Posterior vena cava (tissue), 2 donors: ENCODE measurements at regions not wholly inside any gene's neighbourhood (a gene's known extent, or its start where the extent isn't known, plus 50 kb on each side); places are given as distances from the start of the nearest gene placed in this dataset.
"Not testable (repeated sequence)": the region's sequence is repeated elsewhere in the genome, so short reads cannot be mapped to it uniquely, and the experiment has no call there.

Source experiments
- DNase-seq: peaks from one replicate; pipeline ENCODE4 v3.0.0-alpha.2; 2020; ENCODE audit warnings: low spot score
- intact Hi-C, 2 donors: fragments of 100-400 bp; cut with DNase I; formaldehyde crosslinking; loops; one replicate each; pipeline versions ENCODE4 v1.14.1 to v1.14.2; 2022 to 2023
- donor health status: DM: yes; HTN: yes; CAD: no.
- donor health status: DM: yes; HTN: yes; CAD: no.

GRCh38 chr3:29182828-29183227 is 98.0 kb upstream of the RBMS3 start:
- intact Hi-C loops, DNase-seq: not testable (repeated sequence)

DNA sequence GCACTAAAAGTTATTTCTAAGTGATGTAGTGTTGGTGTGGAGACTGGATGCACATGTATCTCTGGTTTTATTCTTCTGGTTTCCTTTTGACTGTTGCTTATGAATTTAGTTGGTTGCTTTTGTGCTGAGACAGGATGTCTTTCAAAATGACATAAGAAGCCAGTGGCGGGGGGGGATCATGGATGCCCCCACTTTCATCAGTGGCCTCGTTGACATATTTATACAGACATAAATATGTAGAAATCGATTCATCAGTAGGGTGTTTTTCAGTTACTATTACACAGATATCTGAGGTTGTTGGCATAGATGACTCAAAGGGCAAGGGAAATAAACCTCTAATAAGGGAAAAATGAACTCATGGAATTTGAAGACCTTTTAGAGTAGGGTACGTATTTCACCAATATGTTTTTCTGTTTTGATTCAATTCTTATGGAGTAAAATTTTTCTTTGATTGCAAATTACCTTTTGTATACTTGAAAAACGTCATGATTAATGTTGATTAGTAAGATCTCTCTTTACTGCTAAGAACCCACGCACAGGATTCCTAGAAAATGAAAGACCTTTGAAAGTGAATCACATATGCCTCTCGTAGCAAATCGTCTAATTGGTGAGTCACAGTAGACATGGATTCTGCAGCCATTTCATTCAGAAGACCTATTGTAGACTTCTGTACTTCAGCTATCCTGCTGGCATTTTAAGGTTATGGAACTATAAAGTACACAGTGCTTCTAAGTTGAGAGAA is 97.4 kb upstream of the RBMS3 start:
- intact Hi-C loops, result no loop called here
- DNase-seq, result no peak

DNA sequence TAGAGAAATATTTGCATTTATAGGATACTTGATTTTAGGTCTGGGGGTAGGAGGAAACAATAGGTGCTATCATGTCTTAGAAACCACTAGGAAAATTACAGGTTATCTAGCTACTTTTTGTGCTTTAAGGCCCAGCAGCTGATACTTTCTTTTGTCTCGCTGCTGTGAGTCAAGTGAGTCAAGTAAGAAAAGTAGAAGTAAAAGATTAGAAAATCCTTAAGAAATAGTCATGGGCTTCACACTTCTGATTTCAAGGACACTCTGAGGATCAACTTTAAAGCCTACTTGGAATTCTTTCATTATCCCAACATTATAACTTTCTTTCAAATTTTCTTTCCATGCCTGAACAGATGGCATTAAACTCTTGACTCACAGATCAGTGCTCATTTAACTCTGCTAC is 95.2 kb upstream of the RBMS3 start:
- DNase-seq, result no peak
- intact Hi-C loops, result no loop called here

DNA sequence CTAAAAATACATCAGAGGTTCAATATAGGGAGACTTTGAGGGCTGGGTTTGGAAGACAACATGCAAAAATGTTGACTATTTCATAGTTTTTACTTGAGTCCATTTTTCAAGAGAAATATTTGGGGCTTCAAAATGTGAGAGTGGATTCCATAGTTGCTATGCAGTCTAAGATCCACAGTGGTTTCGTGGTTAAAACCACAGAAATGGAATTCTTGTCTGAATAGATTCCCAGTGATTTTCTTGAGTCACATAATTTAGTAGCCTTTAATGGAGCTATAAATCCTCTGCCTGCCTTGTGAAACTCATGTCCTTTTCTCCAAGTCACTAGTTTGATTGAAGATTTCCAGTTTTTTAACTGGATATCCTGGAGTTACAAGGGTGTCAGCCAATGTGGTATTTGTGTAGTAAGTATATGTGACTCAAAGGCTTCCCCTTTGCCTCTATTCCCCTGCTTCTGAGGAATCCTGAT is 94.7 kb upstream of the RBMS3 start:
- no peak for DNase-seq
- intact Hi-C loops, result no loop called here

DNA sequence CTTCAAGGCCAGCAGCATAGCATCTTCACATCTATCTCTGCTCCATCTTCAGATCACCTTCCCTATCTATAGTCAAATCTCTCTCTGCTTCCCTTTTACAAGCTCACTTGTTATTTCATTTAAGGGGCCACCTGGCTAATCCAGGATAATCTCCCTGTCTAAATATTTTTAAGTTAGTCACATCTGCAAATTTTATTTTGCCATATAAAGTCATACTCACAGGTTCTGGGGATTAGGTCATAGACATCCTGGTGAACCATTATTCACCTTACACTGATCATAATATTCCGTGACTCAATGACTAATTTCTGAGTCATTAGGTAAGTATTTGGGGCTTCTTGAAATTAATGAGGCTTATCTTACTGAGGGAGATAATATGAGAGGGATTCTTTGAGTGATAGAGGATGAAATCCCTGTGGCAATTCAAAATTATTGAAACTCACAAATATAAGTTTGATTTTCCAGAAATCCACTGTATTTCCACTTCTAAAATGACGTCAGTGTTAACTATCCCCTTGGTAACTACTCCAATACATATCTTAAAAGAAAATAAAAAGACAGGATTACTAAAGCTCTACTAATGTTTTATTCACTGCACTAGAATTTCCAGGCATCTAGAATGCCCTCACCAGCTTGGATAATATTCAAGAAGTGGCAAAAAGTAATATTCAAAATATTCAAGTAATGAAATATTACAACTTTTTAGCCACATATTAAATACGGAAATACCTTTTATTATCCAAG is 93.7 kb upstream of the RBMS3 start:
- DNase-seq, result no peak
- intact Hi-C loops, result no loop called here

- intact Hi-C loops, result no loop called here
- no peak for DNase-seq
Observed at GRCh38 chr3:29189328-29189727, 91.5 kb upstream of the RBMS3 start.

- intact Hi-C loops, result no loop called here
- no peak for DNase-seq
Observed at GRCh38 chr3:29194139-29194538, 86.7 kb upstream of the RBMS3 start.

- intact Hi-C loops, result no loop called here
- DNase-seq, result no peak
Observed at GRCh38 chr3:29195056-29195455, 85.8 kb upstream of the RBMS3 start.

DNA sequence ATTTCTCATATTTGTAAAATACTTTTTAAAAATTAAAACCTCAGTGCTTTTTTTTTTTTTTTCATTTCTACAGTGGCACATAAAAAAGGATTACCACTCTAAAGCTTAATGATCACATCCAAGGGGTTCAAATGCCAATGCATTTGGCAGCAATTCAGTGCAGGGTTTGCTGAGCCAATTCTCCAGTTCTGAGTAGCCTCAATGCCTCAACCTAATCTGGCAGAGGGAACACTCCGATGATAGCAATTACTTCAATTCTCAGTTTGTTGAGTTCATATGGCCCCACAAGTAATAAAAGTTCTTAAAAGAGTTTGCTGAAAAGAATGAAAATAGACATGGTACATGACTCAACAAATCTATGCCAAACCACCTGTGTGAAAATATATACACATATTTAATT is 79.3 kb upstream of the RBMS3 start:
- intact Hi-C loops, result no loop called here
- DNase-seq, result no peak

- no peak for DNase-seq
- intact Hi-C loops, result no loop called here
Observed at GRCh38 chr3:29202378-29202777, 78.5 kb upstream of the RBMS3 start.

GRCh38 chr3:29203851-29204250 is 77.0 kb upstream of the RBMS3 start:
- intact Hi-C loops, result no loop called here
- DNase-seq, result no peak

DNA sequence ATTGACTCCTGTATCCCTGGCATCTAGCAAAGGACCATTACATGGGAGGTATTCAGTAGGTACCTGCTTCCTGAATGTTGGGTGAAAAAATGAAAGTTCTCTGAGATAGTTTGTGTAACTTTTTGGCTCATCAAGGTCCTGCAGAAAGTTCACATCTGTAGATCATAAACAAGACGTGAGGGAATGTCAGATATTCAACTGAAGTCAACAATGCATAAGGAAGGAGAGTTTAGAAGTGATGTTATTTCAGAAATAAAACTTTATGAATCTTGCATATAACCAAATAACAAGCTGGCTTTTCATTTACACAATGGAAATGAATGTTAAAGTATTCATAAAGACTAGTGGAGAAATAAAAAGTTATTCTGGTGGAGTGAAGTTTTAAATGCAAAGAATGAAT is 73.4 kb upstream of the RBMS3 start:
- DNase-seq, result no peak
- intact Hi-C loops, result no loop called here

GRCh38 chr3:29212789-29213433 is 68.0 kb upstream of the RBMS3 start:
- no peak for DNase-seq
- intact Hi-C loops, result no loop called here

GRCh38 chr3:29214009-29214658 is 66.7 kb upstream of the RBMS3 start:
- DNase-seq, result no peak
- intact Hi-C loops, result no loop called here

DNA sequence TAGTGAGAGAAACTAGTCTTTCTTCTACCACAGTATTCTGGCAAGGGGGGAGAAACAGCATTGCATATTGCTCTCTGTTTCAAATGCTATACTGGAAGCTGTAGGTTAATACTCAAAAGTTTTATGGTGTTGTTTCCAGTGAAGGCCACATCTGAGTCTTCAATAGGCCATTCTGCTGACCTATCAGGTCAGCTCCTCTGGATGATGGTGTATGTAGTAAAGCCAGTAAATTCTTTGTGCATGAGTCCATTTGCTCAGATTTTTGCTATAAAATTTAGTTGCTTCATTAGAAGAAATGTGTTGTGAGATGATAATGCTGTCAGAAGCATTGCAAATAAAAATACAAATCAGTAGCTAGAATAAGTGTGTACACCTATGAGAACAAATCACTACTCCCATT is 64.9 kb upstream of the RBMS3 start:
- intact Hi-C loops, result loop anchor here in 1 of 2 donors (5.0 kb wide), 1 partner anchor 1011 kb away; no protein-coding TSS in a partner anchor
- no peak for DNase-seq

- DNase-seq, result no peak
- intact Hi-C loops, result no loop called here
Observed at GRCh38 chr3:29226706-29227105, 54.2 kb upstream of the RBMS3 start.

GRCh38 chr3:29227307-29227706 is 53.6 kb upstream of the RBMS3 start:
- intact Hi-C loops, result no loop called here
- DNase-seq, result no peak
